HG03103 (cell line): ENCODE measurements at regions not wholly inside any gene's neighbourhood (a gene's known extent, or its start where the extent isn't known, plus 50 kb on each side); places are given as distances from the start of the nearest gene placed in this dataset.

Experiments used
- ATAC-seq: cut with Tn5 transposase; IDR thresholded peaks from one replicate; pipeline ENCODE4 v1.9.1; 2021; ENCODE audit warnings: low read depth; ENCODE audit not compliant: unreplicated experiment

DNA sequence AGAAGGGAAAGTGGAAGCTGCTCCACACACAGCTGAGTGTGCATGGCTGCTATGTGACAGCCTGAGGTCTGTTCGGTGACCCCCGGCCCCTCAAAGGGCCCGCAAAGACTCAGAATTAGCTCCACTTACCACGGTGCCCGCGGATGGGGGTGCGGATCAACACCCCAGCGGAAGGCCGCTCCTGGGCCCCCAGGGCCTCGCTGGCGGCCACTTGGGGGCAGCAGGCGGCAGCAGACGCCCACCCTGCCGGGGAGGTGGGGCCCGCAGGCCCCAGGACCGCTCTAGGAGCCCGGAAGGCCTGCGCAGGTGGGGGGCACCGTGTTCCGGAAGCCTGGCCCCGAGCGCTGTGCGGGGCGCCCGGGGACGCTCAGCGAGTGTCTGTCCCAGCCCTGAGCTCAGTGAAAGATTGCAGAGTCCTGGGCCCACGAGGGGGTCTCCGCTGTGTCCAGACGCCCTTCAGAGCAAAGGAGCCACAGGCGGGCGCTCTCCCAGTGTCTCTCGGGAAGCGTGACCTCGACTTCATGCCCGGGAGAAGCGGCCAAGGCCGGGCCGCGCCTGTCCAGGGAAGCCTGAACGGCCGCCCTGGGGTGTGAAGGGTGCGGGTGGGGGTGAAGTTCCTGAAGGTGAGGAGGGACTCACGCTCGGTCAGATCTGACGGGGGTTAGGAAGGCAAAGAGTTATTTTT is 118.7 kb downstream of the VAPA start:
- ATAC-seq = no peak

GRCh38 chr18:10033016-10033399 is 119.2 kb downstream of the VAPA start:
- ATAC-seq = no peak

DNA sequence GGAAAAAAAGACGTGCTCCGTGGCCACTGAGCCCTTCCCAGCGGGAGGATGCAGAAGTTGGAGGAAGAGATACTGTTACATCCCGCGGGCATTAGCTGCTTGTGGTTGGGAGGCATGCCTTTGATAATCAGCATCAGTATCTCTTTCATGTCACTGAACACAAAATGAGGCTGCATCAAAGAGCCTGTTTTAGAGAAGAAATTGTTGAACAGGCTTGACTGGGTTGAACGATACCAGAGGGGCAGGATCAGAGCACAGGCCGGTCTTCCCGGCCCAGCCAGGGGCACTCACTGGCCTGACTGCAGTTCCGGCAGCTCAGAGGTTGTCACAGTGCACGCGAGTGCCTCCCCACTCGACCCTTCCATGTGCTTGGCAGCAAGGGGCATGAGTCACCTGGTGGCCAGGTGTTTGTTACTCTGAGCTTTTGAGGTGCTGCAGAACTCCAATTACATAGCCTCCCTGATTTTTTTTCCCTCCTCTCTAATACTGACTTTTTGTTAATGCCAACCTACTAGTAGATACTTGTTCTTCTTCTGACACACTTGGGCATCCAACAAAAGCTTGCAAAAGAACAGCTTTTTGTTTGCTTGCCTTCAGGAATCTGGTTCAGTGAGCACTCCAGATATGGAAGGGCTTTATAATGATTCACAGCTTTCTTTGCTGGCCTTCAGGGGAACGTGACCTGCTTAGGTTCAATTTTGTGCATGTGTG is 121.6 kb downstream of the VAPA start:
- ATAC-seq = no peak

DNA sequence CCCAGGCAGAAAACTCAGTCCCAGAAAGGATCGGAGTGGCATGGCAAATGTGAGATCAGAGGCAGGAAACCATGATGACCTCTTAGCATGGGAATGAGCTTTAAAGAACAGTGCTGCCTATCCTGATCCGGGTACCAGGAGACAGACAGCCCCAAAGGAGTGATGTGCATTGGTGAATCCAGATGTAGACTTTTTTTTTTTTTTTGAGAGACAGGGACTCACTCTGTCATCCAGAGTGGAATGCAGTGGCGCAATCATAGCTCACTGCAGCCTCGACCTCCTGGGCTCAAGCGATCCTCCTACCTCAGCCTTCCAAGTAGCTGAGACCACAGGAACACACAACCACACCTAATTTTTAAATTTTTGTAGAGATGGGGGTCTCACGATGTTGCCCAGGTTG is 122.7 kb downstream of the VAPA start:
- no peak for ATAC-seq

GRCh38 chr18:10037181-10037580 is 123.4 kb downstream of the VAPA start:
- no peak for ATAC-seq

- no peak for ATAC-seq
These were observed 124.5 kb downstream of the VAPA start for GRCh38 chr18:10038268-10038667.

DNA sequence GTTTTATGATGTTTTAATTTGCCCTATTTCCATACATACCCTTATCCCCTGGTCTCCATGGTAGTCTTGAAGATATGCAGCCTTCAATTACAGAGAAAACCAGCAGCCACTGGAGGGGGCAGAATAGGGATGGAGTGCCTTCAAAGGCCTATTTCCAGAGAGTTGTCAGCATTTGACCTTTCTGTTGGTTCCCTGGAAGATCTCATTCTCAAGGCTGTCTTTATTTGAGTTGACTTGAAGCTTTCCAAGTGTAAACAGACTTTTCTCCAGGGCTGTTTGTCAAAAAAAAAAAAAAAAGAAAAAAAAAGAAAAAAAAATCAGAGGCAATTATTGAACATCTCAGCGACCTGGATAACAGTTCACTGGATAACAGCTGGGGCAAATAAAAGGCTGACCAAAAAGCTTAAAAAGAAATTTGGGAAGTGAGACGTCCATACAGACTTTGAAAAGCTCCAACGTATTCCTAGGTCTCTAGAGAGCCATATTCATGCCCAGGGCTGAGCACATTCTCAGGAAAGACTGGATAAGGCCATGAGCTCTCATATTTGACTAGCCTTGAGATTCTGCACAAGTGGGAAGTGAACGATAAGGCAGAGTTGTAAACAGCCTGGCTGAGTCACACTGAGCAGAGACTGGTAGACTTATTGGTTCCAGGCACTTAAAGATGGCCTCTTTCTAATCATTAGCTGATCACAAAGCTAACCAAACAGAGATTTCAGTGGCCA is 126.6 kb downstream of the VAPA start:
- ATAC-seq = no peak

- no peak for ATAC-seq
These were observed 127.4 kb downstream of the VAPA start for GRCh38 chr18:10041180-10041579.

- ATAC-seq = no peak
These were observed 128.7 kb downstream of the VAPA start for GRCh38 chr18:10042492-10042891.

- ATAC-seq = no peak
These were observed 130.2 kb downstream of the VAPA start for GRCh38 chr18:10044054-10044453.

- no peak for ATAC-seq
These were observed 131.6 kb downstream of the VAPA start for GRCh38 chr18:10045296-10045891.

DNA sequence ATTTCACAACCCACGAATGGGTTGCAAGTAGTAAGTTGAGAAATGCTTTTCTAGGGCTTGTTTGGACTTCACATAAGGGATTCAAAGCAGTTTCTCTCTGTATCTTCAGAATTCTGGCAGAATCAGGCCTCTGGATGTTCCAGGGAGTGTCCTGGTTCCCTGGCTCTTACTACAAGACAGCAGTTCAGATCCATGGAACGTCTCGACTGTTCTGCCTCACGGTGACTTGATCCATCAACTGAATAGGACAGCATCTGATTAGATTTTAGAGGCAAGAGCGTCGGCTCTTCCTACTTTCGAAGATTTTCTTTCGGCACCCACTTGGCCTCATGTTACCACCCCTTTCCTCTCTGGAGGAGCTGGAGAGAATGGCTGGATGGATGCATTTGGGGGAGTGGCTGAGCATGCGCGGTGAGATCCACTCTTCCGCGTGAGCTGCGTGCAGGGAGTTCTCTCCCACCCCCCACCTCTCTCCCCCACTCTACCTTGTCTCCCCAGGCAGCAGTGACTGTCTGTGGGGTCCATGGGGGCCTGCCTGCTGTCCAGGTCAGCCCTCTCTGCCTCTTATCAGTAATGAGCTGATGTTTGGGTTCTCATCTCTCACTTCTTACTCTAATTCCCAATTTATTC is 132.5 kb downstream of the VAPA start:
- no peak for ATAC-seq

GRCh38 chr18:10047237-10047636 is 133.4 kb downstream of the VAPA start:
- ATAC-seq = no peak

DNA sequence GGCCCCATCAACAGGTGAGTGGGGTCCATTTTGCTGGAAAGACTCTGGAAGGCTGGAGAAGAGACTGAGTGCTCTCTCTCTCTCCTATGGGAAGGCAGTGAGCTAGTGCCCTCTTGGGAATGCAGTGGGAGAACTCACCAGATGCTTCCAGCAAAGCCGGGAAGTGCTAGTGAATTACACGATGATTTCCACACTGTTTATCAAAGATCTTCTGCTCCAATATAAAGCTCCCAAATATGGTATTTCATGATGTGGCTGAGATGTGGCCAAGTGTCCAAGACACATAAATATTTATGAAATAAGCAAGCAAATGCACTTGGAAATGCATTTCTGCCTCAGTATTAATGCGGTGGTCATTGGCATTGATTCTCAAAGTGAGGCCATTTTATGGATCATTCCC is 135.9 kb downstream of the VAPA start:
- ATAC-seq = no peak

- ATAC-seq = no peak
These were observed 137.1 kb downstream of the VAPA start for GRCh38 chr18:10050956-10051355.

- no peak for ATAC-seq
These were observed 138.2 kb downstream of the VAPA start for GRCh38 chr18:10051877-10052631.

DNA sequence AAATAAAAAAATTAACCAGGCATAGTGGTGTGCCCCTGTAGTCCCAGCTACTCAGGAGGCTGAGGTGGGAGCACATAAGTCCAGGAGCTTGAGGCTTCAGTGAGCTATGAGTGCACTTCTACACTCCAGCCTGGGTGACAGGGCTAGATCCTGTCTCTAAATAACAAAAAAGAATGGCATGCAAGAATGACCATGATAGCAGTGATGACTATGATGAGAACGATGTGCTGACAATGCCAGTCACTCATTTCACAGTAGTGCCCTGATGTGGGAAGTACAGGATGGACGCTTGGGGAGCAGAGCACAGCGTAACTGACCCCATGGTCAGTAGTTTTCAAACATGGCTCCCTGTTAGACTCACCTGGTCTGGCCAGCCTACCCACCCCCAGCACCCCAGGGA is 139.1 kb downstream of the VAPA start:
- no peak for ATAC-seq

DNA sequence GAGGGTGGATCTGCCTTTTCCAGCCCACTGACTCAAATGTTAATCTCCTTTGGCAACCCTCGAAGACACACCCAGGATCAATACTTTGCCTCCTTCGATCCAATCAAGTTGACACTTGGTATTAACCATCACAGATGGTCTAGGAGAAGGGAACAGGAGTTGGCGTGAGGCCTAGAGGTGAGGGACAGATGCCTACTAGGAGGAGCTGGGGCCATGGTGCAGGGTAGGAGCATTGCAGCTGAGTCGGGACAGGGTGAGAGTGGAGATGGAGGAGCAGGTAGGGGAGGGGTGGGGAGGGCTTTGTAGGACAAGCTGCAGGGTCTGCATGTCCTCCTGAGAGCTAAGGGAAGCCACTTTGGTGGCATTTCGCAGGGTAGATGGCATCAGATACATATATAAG is 140.0 kb downstream of the VAPA start:
- ATAC-seq = no peak

DNA sequence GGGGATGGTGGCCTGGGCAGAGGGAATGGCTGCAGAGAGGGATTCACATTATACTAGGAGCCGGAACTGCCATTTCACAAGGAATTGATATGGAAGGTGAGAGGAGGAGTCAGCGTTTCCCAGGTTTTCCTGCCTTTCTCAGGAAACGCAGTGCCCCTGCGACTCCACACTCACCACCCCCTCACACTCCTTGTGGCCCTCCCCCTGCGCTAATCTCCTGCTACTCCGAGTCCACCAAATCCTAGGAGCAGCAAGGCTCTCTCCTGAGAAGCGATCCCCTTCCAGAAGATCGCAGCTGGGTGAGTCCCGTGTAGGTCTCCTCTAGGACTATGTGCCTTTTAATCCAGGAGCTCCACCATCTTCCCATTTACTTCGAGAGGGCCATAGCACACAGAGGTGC is 140.6 kb downstream of the VAPA start:
- no peak for ATAC-seq

DNA sequence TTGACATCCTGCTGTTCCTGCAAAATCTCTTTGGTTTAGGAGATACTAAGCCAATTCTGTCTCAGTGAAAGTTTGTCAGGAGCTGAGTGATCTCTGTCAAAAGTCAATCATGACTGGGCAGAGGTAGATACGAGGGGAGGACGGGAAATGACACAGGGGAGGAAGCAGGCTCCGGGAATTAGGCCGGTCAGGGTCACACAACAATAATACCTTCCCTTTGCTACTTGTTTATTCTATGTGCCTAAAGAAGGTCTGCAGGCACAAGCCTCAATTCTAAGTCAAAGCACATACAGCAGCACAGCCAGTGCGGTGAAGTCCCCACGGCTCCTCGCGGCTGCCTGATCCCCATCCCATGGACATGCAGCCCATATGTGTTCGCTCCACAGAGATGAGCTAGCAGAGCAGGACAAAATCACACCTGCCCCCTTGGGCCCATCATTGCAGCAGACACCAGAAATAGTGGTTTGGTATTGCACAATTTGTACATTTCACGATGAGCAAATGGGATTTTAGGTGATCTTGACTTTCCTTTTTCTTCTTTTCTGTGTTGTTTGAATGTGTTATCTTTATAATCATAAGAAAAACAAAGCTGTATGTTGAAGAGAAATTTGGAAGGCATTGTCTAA is 141.4 kb downstream of the VAPA start:
- ATAC-seq = no peak
